Sigmoid colon (tissue), 6 donors: ENCODE measurements at regions not wholly inside any gene's neighbourhood (a gene's known extent, or its start where the extent isn't known, plus 50 kb on each side); places are given as distances from the start of the nearest gene placed in this dataset.

Experiments used
- DNase-seq: peaks from one replicate; pipeline ENCODE4 v3.0.0-alpha.2; 2019
- H3K27ac ChIP-seq, 4 donors: fragments of 200-600 bp; sonication (generic); one replicate each; pipeline ENCODE4 v1.5.1; 2016 to 2019; ENCODE audit warnings: mild to moderate bottlenecking in 1 of 4
- H3K27me3 ChIP-seq, 3 donors: fragments of 200-600 bp; sonication (generic); one replicate each; pipeline ENCODE4 v1.5.1; 2019; ENCODE audit warnings: mild to moderate bottlenecking in 1 of 3
- H3K36me3 ChIP-seq, 4 donors: fragments of 200-600 bp; sonication (generic); one replicate each; pipeline ENCODE4 v1.5.1; 2016 to 2019
- H3K4me1 ChIP-seq, 4 donors: fragments of 200-600 bp; sonication (generic); one replicate each; pipeline ENCODE4 v1.5.1; 2017 to 2019
- H3K4me3 ChIP-seq, 4 donors: fragments of 200-600 bp; sonication (generic); one replicate each; pipeline ENCODE4 v1.5.1; 2017 to 2019; ENCODE audit warnings: mild to moderate bottlenecking in 2 of 4, moderate library complexity in 1 of 4
- H3K9me3 ChIP-seq, 4 donors: fragments of 200-600 bp in 3 of 4; sonication (generic) in 3 of 4; one replicate each; pipeline versions ENCODE4 v1.5.1 to v1.6.1; 2013 to 2019
- EP300 ChIP-seq, 4 donors: sonication (generic); formaldehyde crosslinking; IDR thresholded peaks; one replicate each; pipeline ENCODE4 v1.6.1; 2017; ENCODE audit warnings: antibody characterized with exemption in 4 of 4
- POLR2A ChIP-seq, 2 donors: fragments of 450-650 bp; IDR thresholded peaks; one replicate each; pipeline ENCODE4 v1.6.1; 2016; ENCODE audit warnings: antibody characterized with exemption in 2 of 2, mild to moderate bottlenecking in 2 of 2, moderate library complexity in 2 of 2
- POLR2AphosphoS5 ChIP-seq, 4 donors: sonication (generic); formaldehyde crosslinking; IDR thresholded peaks; one replicate each; pipeline ENCODE4 v1.6.1; 2017; ENCODE audit warnings: antibody characterized with exemption in 4 of 4
- WGBS, 2 donors: extraction: QIAGEN DNeasy Blood & Tissue Kit; methylation state at CpG; one replicate each; pipeline ENCODE4 v1.1.7; 2013; 5-methylcytosine and 5-hydroxymethylcytosine counted together
- intact Hi-C: fragments of 100-400 bp; cut with DNase I; formaldehyde crosslinking; loops from one replicate; pipeline ENCODE4 v1.15.1; 2023
- TF ChIP-seq, protein P1 (sequence below), 4 experiments: fragments of 450-650 bp in 3 of 4; fragments of 200-600 bp in 1 of 4; IDR thresholded peaks; one replicate each; pipeline ENCODE4 v1.5.1; 2016 to 2019; ENCODE audit warnings: antibody characterized with exemption in 4 of 4, mild to moderate bottlenecking in 3 of 4, moderate library complexity in 2 of 4
- donor health status: healthy with polysubstance abuse.
- donor health status: healthy.

DNA sequence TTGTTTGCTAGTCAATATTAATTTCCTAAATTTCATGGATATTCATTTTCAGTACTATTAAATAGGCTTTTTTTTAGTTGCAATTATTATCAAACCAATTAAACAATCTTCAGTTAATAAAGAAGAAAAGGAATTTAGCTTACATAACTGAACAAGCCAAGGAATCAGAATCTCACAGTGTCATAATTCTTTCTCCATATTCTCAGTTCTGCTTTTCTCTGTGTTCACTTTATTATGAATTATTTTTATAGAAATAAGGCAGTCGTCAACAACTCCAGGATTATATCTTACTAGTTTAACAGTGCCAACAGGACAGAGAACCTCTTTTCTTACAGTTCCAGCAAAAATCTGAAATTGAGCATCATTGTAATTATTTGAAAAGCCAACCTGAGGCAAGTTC, 221.7 kb downstream of the CGGBP1 start:
- no peaks in the 10 kb centered on the region for H3K27me3 ChIP-seq
- 56 to 76% methylated on average over 1 of the region's 1 CpG for WGBS, 2 donors
- intact Hi-C loops, result no loop called here
- no peak for DNase-seq
- no peak overlapping the region for H3K27ac ChIP-seq
- no peaks in the 10 kb centered on the region for H3K9me3 ChIP-seq
- TF ChIP-seq POLR2A (IDR thresholded peaks at IDR 0.05) (no peak), EP300 (IDR thresholded peaks at IDR 0.05) (no peak), POLR2AphosphoS5 (IDR thresholded peaks at IDR 0.05) (no peak)
- TF ChIP-seq, protein P1, sequence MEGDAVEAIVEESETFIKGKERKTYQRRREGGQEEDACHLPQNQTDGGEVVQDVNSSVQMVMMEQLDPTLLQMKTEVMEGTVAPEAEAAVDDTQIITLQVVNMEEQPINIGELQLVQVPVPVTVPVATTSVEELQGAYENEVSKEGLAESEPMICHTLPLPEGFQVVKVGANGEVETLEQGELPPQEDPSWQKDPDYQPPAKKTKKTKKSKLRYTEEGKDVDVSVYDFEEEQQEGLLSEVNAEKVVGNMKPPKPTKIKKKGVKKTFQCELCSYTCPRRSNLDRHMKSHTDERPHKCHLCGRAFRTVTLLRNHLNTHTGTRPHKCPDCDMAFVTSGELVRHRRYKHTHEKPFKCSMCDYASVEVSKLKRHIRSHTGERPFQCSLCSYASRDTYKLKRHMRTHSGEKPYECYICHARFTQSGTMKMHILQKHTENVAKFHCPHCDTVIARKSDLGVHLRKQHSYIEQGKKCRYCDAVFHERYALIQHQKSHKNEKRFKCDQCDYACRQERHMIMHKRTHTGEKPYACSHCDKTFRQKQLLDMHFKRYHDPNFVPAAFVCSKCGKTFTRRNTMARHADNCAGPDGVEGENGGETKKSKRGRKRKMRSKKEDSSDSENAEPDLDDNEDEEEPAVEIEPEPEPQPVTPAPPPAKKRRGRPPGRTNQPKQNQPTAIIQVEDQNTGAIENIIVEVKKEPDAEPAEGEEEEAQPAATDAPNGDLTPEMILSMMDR (IDR thresholded peaks at IDR 0.05), result no peak
- no peaks in the 10 kb centered on the region for H3K4me1 ChIP-seq
- no peaks in the 10 kb centered on the region for H3K36me3 ChIP-seq
- H3K4me3 ChIP-seq, result no peak overlapping the region

DNA sequence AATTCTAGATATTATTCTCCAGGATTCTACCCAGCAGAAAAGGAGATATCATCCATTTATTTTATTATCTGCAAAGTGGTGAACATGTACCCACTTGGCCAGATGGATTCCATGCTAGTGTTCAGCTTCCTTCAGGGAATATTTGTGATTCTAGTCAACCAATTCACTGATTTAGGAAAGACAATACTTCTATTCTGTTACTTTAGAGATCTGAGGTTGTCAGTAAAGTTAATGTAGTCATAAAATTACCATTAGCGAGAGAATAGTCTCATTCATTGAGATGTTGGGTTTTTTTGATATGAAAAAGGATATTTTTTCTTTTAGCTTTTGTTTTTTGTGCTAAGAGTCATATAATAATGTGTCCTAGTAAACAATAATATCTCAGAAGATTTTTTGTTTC, 222.8 kb downstream of the CGGBP1 start:
- H3K27ac ChIP-seq, result no peak overlapping the region
- no peaks in the 10 kb centered on the region for H3K27me3 ChIP-seq
- H3K4me1 ChIP-seq, result no peaks in the 10 kb centered on the region
- TF ChIP-seq POLR2A (IDR thresholded peaks at IDR 0.05), result no peak
- no peak for TF ChIP-seq EP300 (IDR thresholded peaks at IDR 0.05)
- TF ChIP-seq, protein P1 (IDR thresholded peaks at IDR 0.05), result no peak
- TF ChIP-seq POLR2AphosphoS5 (IDR thresholded peaks at IDR 0.05), result no peak
- no peaks in the 10 kb centered on the region for H3K36me3 ChIP-seq
- no peak overlapping the region for H3K4me3 ChIP-seq
- WGBS, 2 donors, result 70 to 76% methylated on average over 1 of the region's 1 CpG
- no peak for DNase-seq
- intact Hi-C loops, result no loop called here
- H3K9me3 ChIP-seq, result no peaks in the 10 kb centered on the region

DNA sequence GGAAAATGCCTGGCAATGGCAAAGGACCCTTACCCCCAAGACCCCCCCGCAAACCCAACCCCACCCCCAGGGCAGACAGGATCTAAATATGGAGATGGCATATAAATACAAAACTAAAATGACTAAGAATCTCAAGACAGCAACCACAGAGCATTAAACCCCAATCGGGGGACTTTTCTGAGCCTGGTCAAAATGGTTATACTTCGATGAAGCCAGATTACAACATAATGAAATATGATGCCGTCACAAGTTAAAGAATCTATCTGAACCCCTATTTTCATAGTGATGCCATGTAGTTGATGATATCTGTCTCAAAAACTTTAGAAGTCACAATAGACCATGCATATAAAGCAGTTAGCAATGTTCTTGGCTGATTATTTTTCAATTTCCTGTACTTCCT, 223.6 kb downstream of the CGGBP1 start:
- no peak for DNase-seq
- Histone ChIP-seq H3K4me1 (no peaks in the 10 kb centered on the region), H3K27me3 (no peaks in the 10 kb centered on the region), H3K9me3 (no peaks in the 10 kb centered on the region), H3K4me3 (no peak overlapping the region), H3K36me3 (no peaks in the 10 kb centered on the region), H3K27ac (no peak overlapping the region)
- WGBS, 2 donors, result 81 to 94% methylated on average over 4 of the region's 4 CpGs
- intact Hi-C loops, result no loop called here
- TF ChIP-seq, protein P1 (IDR thresholded peaks at IDR 0.05), result no peak
- TF ChIP-seq POLR2AphosphoS5 (IDR thresholded peaks at IDR 0.05) (no peak), EP300 (IDR thresholded peaks at IDR 0.05) (no peak), POLR2A (IDR thresholded peaks at IDR 0.05) (no peak)

DNA sequence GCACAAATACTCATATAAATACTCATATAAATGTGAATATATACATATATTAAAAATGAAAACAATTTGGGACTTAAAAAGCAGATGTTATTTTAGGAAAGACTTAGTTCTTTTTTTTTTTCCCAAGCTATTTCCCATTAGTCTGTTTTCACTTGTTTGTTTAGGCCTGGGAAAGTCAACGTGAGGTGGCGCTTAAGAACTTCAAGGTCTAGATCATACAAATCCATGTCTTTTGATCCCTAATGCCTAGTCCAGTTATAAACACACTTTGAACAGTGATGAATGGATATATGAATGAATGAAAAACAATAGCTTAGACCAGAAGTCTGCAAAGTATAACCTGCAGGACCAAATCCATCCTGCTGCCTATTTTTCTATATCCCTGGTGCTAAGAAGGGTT, 224.5 kb downstream of the CGGBP1 start:
- no peaks in the 10 kb centered on the region for H3K27me3 ChIP-seq
- intact Hi-C loops, result no loop called here
- no peak for DNase-seq

DNA sequence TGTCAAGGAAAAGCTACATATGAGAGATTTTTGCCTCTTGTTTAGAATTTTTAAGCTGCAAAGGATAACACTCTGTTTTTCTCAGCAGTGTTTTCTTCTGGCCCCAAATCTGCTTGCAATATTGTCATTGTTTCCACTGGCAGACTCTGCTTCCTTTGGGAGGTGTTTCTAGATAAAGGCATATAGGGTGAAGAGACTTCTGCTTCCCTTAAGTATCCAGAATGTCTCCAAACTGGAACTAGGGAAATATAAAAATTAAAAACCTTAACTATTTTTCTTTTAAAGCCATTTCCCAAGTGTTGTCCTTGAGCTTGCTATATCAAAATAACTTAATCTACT, 225.8 kb downstream of the CGGBP1 start:
- Histone ChIP-seq H3K36me3 (no peaks in the 10 kb centered on the region), H3K4me1 (no peaks in the 10 kb centered on the region), H3K4me3 (no peak overlapping the region), H3K27me3 (no peaks in the 10 kb centered on the region), H3K27ac (no peak overlapping the region), H3K9me3 (no peaks in the 10 kb centered on the region)
- no peak for DNase-seq
- intact Hi-C loops, result no loop called here
- TF ChIP-seq POLR2A (IDR thresholded peaks at IDR 0.05) (no peak), POLR2AphosphoS5 (IDR thresholded peaks at IDR 0.05) (no peak), EP300 (IDR thresholded peaks at IDR 0.05) (no peak)
- TF ChIP-seq, protein P1 (IDR thresholded peaks at IDR 0.05), result no peak

More for the DNA sequence above, 224.5 kb downstream of the CGGBP1 start:
- Histone ChIP-seq H3K4me1 (no peaks in the 10 kb centered on the region), H3K9me3 (no peaks in the 10 kb centered on the region), H3K27ac (no peak overlapping the region), H3K4me3 (no peak overlapping the region), H3K36me3 (no peaks in the 10 kb centered on the region)
- 74 to 84% methylated on average over 2 of the region's 2 CpGs for WGBS, 2 donors
- TF ChIP-seq, protein P1 (IDR thresholded peaks at IDR 0.05), result no peak
- TF ChIP-seq EP300 (IDR thresholded peaks at IDR 0.05) (no peak), POLR2A (IDR thresholded peaks at IDR 0.05) (no peak), POLR2AphosphoS5 (IDR thresholded peaks at IDR 0.05) (no peak)
